H9 (cell line): ENCODE measurements at regions not wholly inside any gene's neighbourhood (a gene's known extent, or its start where the extent isn't known, plus 50 kb on each side); places are given as distances from the start of the nearest gene placed in this dataset.

Experiments used
- DNase-seq: peaks from one replicate; pipeline ENCODE4 v3.0.0-alpha.2; 2017
- H2AFZ ChIP-seq: one replicate; pipeline ENCODE4 v1.6.1; 2013; ENCODE audit warnings: mild to moderate bottlenecking, low read length, control low read depth, moderate library complexity
- H2AK5ac ChIP-seq: 2 replicates; pipeline ENCODE4 v1.6.1; 2013; ENCODE audit warnings: low read length, control low read depth, mixed read lengths; ENCODE audit not compliant: insufficient read length
- H2BK120ac ChIP-seq: one replicate; pipeline ENCODE4 v1.6.1; 2013; ENCODE audit warnings: low read depth, mild to moderate bottlenecking, low read length, control low read depth, inconsistent platforms; ENCODE audit not compliant: poor library complexity, severe bottlenecking
- H2BK12ac ChIP-seq: 2 replicates; pipeline ENCODE4 v1.6.1; 2013; ENCODE audit warnings: low read length, control low read depth, mixed read lengths, low read depth; ENCODE audit not compliant: insufficient read length
- H2BK15ac ChIP-seq: 2 replicates; pipeline ENCODE4 v1.6.1; 2013; ENCODE audit warnings: low read depth, low read length, control low read depth
- H2BK20ac ChIP-seq: one replicate; pipeline ENCODE4 v1.6.1; 2013; ENCODE audit warnings: low read depth, mild to moderate bottlenecking, low read length, control low read depth, inconsistent platforms; ENCODE audit not compliant: poor library complexity, severe bottlenecking
- H2BK5ac ChIP-seq: 2 replicates; pipeline ENCODE4 v1.6.1; 2013; ENCODE audit warnings: low read length, control low read depth, mixed read lengths; ENCODE audit not compliant: insufficient read length
- H3K14ac ChIP-seq: 2 replicates; pipeline ENCODE4 v1.6.1; 2013; ENCODE audit warnings: low read length, control low read depth; ENCODE audit not compliant: insufficient read depth
- H3K18ac ChIP-seq: 2 replicates; pipeline ENCODE4 v1.6.1; 2013; ENCODE audit warnings: low read depth, mild to moderate bottlenecking, mixed read lengths, low read length, control low read depth; ENCODE audit not compliant: insufficient read length
- H3K23ac ChIP-seq: 2 replicates; pipeline ENCODE4 v1.6.1; 2013; ENCODE audit warnings: low read length, control low read depth, mixed read lengths, low read depth; ENCODE audit not compliant: insufficient read length
- H3K23me2 ChIP-seq: 2 replicates; pipeline ENCODE4 v1.6.1; 2013; ENCODE audit warnings: low read depth, mild to moderate bottlenecking, mixed read lengths, low read length, control low read depth; ENCODE audit not compliant: insufficient read length, poor library complexity, severe bottlenecking
- H3K27ac ChIP-seq: 2 replicates; pipeline ENCODE4 v1.5.1; 2013; ENCODE audit warnings: low read length, control low read depth, mixed read lengths, low read depth; ENCODE audit not compliant: insufficient read length
- H3K27me3 ChIP-seq: 2 replicates; pipeline ENCODE4 v1.6.1; 2013; ENCODE audit warnings: low read length, control low read depth, inconsistent platforms; ENCODE audit not compliant: insufficient read depth
- H3K4ac ChIP-seq: 2 replicates; pipeline ENCODE4 v1.6.1; 2013; ENCODE audit warnings: low read depth, mild to moderate bottlenecking, control low read depth, inconsistent platforms, low read length, moderate library complexity
- H3K4me1 ChIP-seq: 2 replicates; pipeline ENCODE4 v1.6.1; 2013; ENCODE audit warnings: low read length, control low read depth, inconsistent platforms; ENCODE audit not compliant: insufficient read depth
- H3K4me2 ChIP-seq: 2 replicates; pipeline ENCODE4 v1.6.1; 2013; ENCODE audit warnings: low read length, control low read depth, mixed read lengths; ENCODE audit not compliant: insufficient read length, insufficient read depth
- H3K56ac ChIP-seq: 2 replicates; pipeline ENCODE4 v1.6.1; 2013; ENCODE audit warnings: low read depth, mild to moderate bottlenecking, mixed read lengths, low read length, control low read depth; ENCODE audit not compliant: insufficient read length
- H3K79me1 ChIP-seq: 2 replicates; pipeline ENCODE4 v1.6.1; 2013; ENCODE audit warnings: low read depth, mild to moderate bottlenecking, moderate library complexity, low read length, control low read depth, inconsistent platforms; ENCODE audit not compliant: insufficient read depth, poor library complexity, severe bottlenecking
- H3K79me2 ChIP-seq: 2 replicates; pipeline ENCODE4 v1.6.1; 2013; ENCODE audit warnings: low read length, control low read depth, inconsistent platforms; ENCODE audit not compliant: insufficient read depth
- H3K9ac ChIP-seq: 2 replicates; pipeline ENCODE4 v1.6.1; 2013; ENCODE audit warnings: low read length, control low read depth, mixed read lengths; ENCODE audit not compliant: insufficient read length; ENCODE audit errors: extremely low read depth
- H3K9me3 ChIP-seq: one replicate; pipeline ENCODE4 v1.6.1; 2013; ENCODE audit warnings: low read depth, low read length, inconsistent platforms; ENCODE audit not compliant: control insufficient read depth
- H3T11ph ChIP-seq: one replicate; pipeline ENCODE4 v1.6.1; 2013; ENCODE audit warnings: mild to moderate bottlenecking, low read length, control low read depth, inconsistent platforms
- H4K20me1 ChIP-seq: one replicate; pipeline ENCODE4 v1.6.1; 2013; ENCODE audit not compliant: control insufficient read depth, insufficient read length, insufficient read depth
- H4K5ac ChIP-seq: 2 replicates; pipeline ENCODE4 v1.6.1; 2013; ENCODE audit warnings: low read depth, mild to moderate bottlenecking, mixed read lengths, low read length, control low read depth; ENCODE audit not compliant: insufficient read length
- H4K8ac ChIP-seq: replicated peaks from 2 replicates; pipeline ENCODE4 v1.6.1; 2013; ENCODE audit warnings: low read length, control low read depth, mixed read lengths, low read depth; ENCODE audit not compliant: insufficient read length
- H4K91ac ChIP-seq: 2 replicates; pipeline ENCODE4 v1.6.1; 2013; ENCODE audit warnings: low read depth, mild to moderate bottlenecking, moderate library complexity, mixed read lengths, low read length, control low read depth; ENCODE audit not compliant: insufficient read length
- H3K27ac Mint-ChIP-seq, 3 experiments: 2 replicates in 2 of 3; 3 replicates in 1 of 3; pipeline ENCODE4 v1.8.0; 2020 to 2021; ENCODE audit warnings: mixed read lengths in 3 of 3, mild to moderate bottlenecking in 1 of 3, moderate library complexity in 1 of 3
- H3K27me3 Mint-ChIP-seq: 2 replicates; pipeline ENCODE4 v1.8.0; 2021; ENCODE audit warnings: low read depth, mild to moderate bottlenecking, moderate library complexity, mixed read lengths
- H3K36me3 Mint-ChIP-seq, 3 experiments: 2 replicates in 2 of 3; 3 replicates in 1 of 3; pipeline ENCODE4 v1.8.0; 2020 to 2021; ENCODE audit warnings: low read depth in 3 of 3, mixed read lengths in 3 of 3; ENCODE audit not compliant: insufficient read depth in 1 of 3
- H3K4me1 Mint-ChIP-seq, 2 experiments: 2 replicates each; pipeline ENCODE4 v1.8.0; 2020; ENCODE audit warnings: mixed read lengths in 2 of 2
- H3K4me3 Mint-ChIP-seq, 2 experiments: 2 replicates in 1 of 2; 3 replicates in 1 of 2; pipeline ENCODE4 v1.8.0; 2020 to 2021; ENCODE audit warnings: mild to moderate bottlenecking in 2 of 2, mixed read lengths in 2 of 2, moderate library complexity in 1 of 2
- H3K9me3 Mint-ChIP-seq, 2 experiments: 2 replicates in 1 of 2; 3 replicates in 1 of 2; pipeline ENCODE4 v1.8.0; 2020; ENCODE audit warnings: mild to moderate bottlenecking in 2 of 2, mixed read lengths in 2 of 2, moderate library complexity in 1 of 2
- WGBS: extraction: QIAGEN DNeasy Blood & Tissue Kit; methylation state at CpG from one replicate; pipeline ENCODE4 v1.1.7; 2013; ENCODE audit warnings: missing lambda C conversion rate, low lambda C conversion rate, mixed read lengths; ENCODE audit not compliant: insufficient read length; ENCODE audit errors: extremely low coverage; 5-methylcytosine and 5-hydroxymethylcytosine counted together
- TF ChIP-seq, protein P1 (sequence below): fragments of 200-600 bp; sonication (generic); conservative IDR thresholded peaks from 3 replicates; pipeline ENCODE4 v1.8.0; 2021; ENCODE audit warnings: antibody characterized with exemption, mild to moderate bottlenecking

DNA sequence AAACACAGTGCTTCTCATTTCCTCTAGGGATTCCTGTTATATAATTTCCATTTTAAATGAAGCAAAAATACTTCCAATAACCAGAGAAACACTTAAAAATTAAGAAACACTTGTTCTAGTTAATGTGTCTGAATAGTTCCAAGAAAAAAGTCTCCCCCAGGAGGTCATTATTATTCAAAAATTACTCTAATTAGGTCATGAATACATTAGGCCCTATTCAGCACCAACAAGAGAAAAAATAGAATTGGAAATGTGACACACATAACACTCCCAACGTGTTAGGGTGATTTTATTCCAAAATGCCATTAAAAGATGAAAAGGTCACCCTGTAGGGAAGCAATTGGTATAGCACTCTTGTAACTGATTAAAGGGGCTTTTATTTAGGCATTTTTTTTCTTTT is 382.1 kb downstream of the TUSC7 start:
- H3K4me1 Mint-ChIP-seq = peaks cover 4% of the 10 kb centered on the region in 2 experiments; a peak in 2 of 4 replicates

More for the DNA sequence above, 382.1 kb downstream of the TUSC7 start:
- Histone ChIP-seq H4K91ac (no peak overlapping the region), H2BK20ac (no peak overlapping the region), H3K9me3 (no peaks in the 10 kb centered on the region), H2BK15ac (no peak overlapping the region), H3K4me1 (no peaks in the 10 kb centered on the region), H2AK5ac (no peak overlapping the region), H4K8ac (no peak overlapping the region), H3K27me3 (no peaks in the 10 kb centered on the region), H2BK5ac (no peak overlapping the region), H3K79me2 (no peaks in the 10 kb centered on the region), H2BK120ac (no peak overlapping the region), H4K5ac (no peak overlapping the region), H3K23ac (no peak overlapping the region), H3K23me2 (no peaks in the 10 kb centered on the region), H4K20me1 (no peaks in the 10 kb centered on the region), H3K4me2 (no peak overlapping the region), H3K14ac (no peak overlapping the region), H3T11ph (no peak overlapping the region), H3K27ac (no peak overlapping the region), H3K9ac (no peak overlapping the region), H2AFZ (no peak overlapping the region), H3K18ac (no peak overlapping the region), H3K79me1 (no peaks in the 10 kb centered on the region), H3K4ac (no peak overlapping the region), H2BK12ac (no peak overlapping the region), H3K56ac (no peak overlapping the region)
- Mint-ChIP-seq H3K27ac (no peak overlapping the region; a peak in 1 of 7 replicates), H3K4me3 (no peak overlapping the region), H3K27me3 (no peaks in the 10 kb centered on the region), H3K9me3 (peaks cover 6 to 10% of the 10 kb centered on the region in 2 experiments; a peak in 4 of 5 replicates), H3K36me3 (peaks cover 4 to 16% (median 10%) of the 10 kb centered on the region in 3 experiments; a peak in 5 of 7 replicates)
- no peak for DNase-seq
- TF ChIP-seq, protein P1, sequence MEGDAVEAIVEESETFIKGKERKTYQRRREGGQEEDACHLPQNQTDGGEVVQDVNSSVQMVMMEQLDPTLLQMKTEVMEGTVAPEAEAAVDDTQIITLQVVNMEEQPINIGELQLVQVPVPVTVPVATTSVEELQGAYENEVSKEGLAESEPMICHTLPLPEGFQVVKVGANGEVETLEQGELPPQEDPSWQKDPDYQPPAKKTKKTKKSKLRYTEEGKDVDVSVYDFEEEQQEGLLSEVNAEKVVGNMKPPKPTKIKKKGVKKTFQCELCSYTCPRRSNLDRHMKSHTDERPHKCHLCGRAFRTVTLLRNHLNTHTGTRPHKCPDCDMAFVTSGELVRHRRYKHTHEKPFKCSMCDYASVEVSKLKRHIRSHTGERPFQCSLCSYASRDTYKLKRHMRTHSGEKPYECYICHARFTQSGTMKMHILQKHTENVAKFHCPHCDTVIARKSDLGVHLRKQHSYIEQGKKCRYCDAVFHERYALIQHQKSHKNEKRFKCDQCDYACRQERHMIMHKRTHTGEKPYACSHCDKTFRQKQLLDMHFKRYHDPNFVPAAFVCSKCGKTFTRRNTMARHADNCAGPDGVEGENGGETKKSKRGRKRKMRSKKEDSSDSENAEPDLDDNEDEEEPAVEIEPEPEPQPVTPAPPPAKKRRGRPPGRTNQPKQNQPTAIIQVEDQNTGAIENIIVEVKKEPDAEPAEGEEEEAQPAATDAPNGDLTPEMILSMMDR = no peak
- WGBS = no CpG with 5 or more reads among the region's 1 CpG
